ENCODE measurements at regions not wholly inside any gene's neighbourhood (a gene's known extent, or its start where the extent isn't known, plus 50 kb on each side); places are given as distances from the start of the nearest gene placed in this dataset.
"Not testable (repeated sequence)": the region's sequence is repeated elsewhere in the genome, so short reads cannot be mapped to it uniquely, and the experiment has no call there.

DNA sequence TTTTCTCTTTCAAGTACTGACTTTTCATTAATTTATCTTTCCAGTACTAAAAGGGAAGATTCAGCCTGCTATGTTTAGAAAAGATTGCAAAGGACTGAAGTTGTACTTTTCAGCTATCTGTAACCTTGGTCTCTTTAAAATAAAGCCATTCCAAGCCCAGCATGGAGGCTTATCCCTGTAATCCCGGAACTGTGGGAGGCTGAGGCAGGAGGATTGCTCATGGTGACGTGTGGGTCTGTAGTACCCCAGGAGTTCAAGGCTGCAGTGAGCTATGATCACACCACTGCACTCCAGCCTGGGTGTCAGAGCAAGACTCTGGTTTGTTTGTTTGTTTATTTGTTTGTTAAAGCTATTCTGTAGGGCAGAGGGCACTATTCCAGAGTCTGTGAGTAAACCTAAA lies 50.6 kb upstream of the TMEM170B start:
- no peak overlapping the region for H3K27ac ChIP-seq
- no peak for DNase-seq (ENCODE audit: low read depth, low spot score)

DNA sequence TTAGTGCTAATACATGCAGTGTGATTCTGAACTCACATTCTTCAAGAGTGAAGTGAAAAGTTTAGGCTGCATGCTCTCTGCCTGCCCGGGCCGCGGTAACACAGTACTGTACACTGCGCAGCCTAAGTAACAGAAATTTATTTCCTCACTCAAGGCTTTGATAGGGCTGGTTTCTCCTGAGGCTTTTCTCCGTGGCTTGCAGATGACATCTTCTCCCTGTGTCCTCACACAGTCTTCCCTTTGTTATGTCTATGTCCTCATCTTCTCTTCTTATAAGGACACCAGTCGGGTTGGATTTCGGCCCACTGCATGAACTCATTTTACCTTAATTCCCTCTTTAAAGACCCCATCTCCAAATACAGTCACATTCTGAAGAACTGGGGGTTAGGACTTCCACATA lies 51.1 kb upstream of the TMEM170B start:
- no peak for DNase-seq (ENCODE audit: low read depth, low spot score)
- no peak overlapping the region for H3K27ac ChIP-seq

DNA sequence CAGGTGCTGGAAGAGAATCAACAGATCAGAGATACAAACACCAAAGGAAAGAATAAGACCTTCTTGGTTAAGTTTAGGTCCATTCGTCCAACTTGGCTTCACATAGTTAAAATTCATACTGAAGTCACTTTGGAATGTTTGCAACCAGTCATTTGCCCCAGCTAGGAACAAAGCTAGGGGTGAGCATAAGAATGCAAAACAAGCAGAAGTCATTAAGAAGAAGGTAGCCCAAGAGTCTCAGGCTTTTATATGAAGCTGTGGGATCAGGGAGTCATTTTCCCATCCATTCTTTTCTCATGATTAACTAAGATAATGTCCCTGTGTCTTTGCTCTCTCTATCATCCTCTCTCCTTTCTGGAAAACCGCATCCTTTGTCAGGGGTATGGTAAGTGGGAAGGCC lies 51.5 kb upstream of the TMEM170B start:
- DNase-seq (ENCODE audit: low read depth, low spot score), result no peak
- H3K27ac ChIP-seq, result no peak overlapping the region

GRCh38 chr6:11485271-11485670 lies 52.3 kb upstream of the TMEM170B start:
- DNase-seq (ENCODE audit: low read depth, low spot score), result no peak

DNA sequence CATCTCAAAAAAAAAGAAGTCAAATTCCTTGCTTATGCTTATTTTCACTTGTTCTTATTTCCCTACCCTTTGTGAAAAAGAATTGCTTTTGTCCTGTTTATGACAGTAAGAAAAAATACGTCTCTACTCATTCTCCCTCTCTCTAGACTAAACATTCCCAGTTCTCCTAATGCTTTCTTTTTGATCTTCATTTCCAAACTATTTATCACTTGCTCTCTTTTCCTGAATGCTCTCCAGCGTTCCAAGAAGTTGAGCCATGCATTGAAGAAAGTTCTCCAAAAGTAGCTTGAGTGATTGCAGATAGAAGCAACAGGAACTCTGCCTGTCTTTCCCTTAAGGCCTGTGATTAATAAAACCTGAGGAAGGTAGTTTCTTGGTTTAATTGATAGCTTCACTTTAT lies 53.1 kb upstream of the TMEM170B start:
- H3K27ac ChIP-seq, result no peak overlapping the region
- no peak for DNase-seq (ENCODE audit: low read depth, low spot score)

More at GRCh38 chr6:11485271-11485670, 52.3 kb upstream of the TMEM170B start:
- H3K27ac ChIP-seq, result no peak overlapping the region

DNA sequence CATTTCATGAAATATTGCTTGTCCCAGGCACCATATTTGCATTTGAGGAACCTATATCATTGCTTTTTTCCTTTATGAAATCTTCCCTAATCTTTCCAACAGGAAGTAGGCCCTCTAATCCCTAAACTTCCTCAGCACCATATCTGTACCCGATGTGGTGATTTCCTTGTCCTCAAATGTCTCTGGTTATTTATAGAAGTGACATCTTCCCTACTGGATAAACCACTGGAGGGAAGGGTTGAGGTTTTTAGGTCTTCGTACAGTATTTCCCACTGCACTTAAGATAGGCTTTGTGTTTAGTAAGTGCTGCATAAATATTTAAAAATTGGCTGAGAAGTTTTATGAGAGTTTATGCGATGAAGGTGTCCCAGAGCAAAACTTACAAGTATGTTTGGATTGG lies 54.9 kb upstream of the TMEM170B start:
- no peak for DNase-seq (ENCODE audit: low read depth, low spot score)
- H3K27ac ChIP-seq, result no peak overlapping the region

DNA sequence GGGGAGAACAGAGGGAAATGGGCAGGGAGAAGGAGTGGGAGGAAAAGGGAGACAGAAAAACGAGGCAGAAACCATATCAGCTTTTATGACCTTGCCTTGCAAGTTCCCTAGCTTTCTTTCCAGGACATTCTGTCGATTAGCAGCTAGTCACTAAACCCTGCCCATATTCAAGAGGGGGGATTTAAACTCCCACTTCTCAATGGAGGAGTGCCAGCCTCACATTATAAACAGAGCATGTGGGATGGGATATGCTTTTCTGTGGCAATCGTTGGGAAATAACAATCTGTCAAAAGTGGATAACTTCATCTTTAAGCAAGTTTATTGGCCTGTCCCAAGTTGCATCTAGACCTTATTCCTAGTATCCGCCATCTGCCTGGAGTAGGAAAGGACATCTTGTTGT lies 57.0 kb upstream of the TMEM170B start:
- H3K27ac ChIP-seq, result no peak overlapping the region
- no peak for DNase-seq (ENCODE audit: low read depth, low spot score)

GRCh38 chr6:11479296-11479695 lies 58.3 kb upstream of the TMEM170B start:
- DNase-seq (ENCODE audit: low read depth, low spot score), result no peak
- no peak overlapping the region for H3K27ac ChIP-seq

GRCh38 chr6:11478586-11478985 lies 59.0 kb upstream of the TMEM170B start:
- no peak for DNase-seq (ENCODE audit: low read depth, low spot score)
- H3K27ac ChIP-seq, result no peak overlapping the region

DNA sequence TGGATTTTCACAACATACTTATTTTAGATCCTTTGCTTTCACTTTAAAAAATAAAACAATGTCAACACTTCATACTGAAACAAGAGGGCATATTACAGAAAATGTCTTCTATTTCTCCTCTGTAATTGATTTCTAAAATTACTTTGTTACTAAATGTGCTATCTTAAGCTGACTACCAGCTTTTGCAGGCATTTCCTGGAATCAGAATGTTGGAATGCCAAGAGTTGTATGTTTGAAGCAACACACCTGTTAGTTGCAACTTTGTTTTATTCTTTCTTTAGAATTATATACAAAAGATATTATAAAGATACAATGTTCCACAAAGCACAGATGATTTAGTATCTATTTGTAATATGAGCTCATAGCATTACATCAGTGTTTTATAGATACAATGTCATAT lies 62.5 kb upstream of the TMEM170B start:
- DNase-seq (ENCODE audit: low read depth, low spot score), result no peak
- H3K27ac ChIP-seq, result no peak overlapping the region

- H3K27ac ChIP-seq, result no peak overlapping the region
- DNase-seq (ENCODE audit: low read depth, low spot score), result no peak
Measured at GRCh38 chr6:11473008-11473740, 64.4 kb upstream of the TMEM170B start.

- no peak for DNase-seq (ENCODE audit: low read depth, low spot score)
- H3K27ac ChIP-seq, result no peak overlapping the region
Measured at GRCh38 chr6:11471261-11471660, 66.3 kb upstream of the TMEM170B start.

DNA sequence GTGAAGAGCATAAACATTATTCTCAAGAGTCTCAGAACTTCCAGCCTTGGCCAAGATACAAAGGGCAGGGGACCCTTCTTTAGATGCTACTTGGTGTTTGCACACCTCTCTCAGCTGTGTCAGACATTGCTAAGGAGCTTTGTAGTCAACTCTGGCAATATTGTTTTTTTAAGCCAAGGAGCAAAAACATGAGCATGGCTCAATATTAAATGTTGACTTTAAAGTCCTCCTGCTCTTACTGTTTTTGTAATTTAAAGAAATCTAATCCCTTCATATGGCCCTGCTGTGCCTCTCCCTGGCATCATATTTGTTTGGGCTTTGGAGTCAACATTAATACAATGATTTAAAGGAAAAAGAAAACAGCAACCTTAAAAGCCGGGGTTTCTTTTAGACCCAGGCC lies 67.9 kb upstream of the TMEM170B start:
- DNase-seq (ENCODE audit: low read depth, low spot score), result no peak
- H3K27ac ChIP-seq, result no peak overlapping the region

GRCh38 chr6:11468271-11468670 lies 69.3 kb upstream of the TMEM170B start:
- H3K27ac ChIP-seq, result not testable (repeated sequence)

GRCh38 chr6:11467364-11467763 lies 70.2 kb upstream of the TMEM170B start:
- no peak for DNase-seq (ENCODE audit: low read depth, low spot score)
- no peak overlapping the region for H3K27ac ChIP-seq

More at GRCh38 chr6:11468271-11468670, 69.3 kb upstream of the TMEM170B start:
- DNase-seq (ENCODE audit: low read depth, low spot score), result not testable (repeated sequence)

GRCh38 chr6:11463398-11463780 lies 74.2 kb upstream of the TMEM170B start:
- DNase-seq (ENCODE audit: low read depth, low spot score), result no peak
- H3K27ac ChIP-seq, result no peak overlapping the region

- no peak overlapping the region for H3K27ac ChIP-seq
- DNase-seq (ENCODE audit: low read depth, low spot score), result no peak
Measured at GRCh38 chr6:11462742-11463397, 74.7 kb upstream of the TMEM170B start.

DNA sequence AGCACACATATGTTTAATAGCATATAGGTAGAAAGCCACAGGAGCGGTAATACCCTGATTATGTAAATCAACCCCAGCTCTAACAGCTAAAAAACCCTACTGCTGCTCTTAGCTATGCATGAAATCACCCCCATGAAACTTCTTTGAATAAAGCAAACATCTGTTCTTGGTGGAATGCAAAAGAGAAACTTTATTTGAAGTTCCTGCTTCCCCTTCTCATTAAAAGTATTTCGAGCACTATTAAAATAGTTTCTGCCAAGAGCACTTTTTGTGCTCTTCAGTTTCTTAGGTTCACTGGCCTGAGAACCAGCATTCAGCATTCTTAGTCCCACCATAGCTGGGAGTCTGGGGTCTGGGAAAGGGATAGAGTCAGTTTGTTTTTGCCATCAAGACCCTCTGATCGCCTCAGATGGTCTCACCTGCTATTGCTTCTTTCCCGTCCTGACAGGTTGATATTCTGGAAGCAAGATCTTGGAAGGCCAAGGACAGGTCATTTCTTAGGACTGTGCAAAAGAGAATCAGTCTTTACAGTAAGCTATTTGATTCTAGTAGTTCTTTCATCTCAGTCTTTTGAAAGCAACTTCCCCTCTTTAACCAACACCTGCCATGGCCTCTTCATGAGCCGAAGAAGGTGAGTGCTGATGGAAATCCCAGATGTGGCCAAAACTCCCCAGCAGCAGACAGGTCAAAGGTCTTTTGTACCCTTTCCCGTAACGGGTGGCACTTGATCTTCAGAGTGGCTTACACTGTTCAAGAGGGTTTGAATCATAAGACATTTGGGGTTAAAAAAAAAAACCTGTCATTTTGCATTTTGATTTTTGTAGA lies 76.5 kb upstream of the TMEM170B start:
- no peak for DNase-seq (ENCODE audit: low read depth, low spot score)
- H3K27ac ChIP-seq, result no peak overlapping the region

GRCh38 chr6:11460001-11460668 lies 77.4 kb upstream of the TMEM170B start:
- no peak for DNase-seq (ENCODE audit: low read depth, low spot score)
- no peak overlapping the region for H3K27ac ChIP-seq

GRCh38 chr6:11459079-11459610 lies 78.4 kb upstream of the TMEM170B start:
- H3K27ac ChIP-seq, result no peak overlapping the region
- no peak for DNase-seq (ENCODE audit: low read depth, low spot score)

Measured in epithelial cell of prostate (primary cell).